K562 (cell line): ENCODE measurements at regions not wholly inside any gene's neighbourhood (a gene's known extent, or its start where the extent isn't known, plus 50 kb on each side); places are given as distances from the start of the nearest gene placed in this dataset.

Experiments used
- FOXA3 ChIP-seq, 2 experiments: fragments of 450-650 bp in 1 of 2; sonication (generic) in 1 of 2; formaldehyde crosslinking; IDR thresholded peaks in 1 of 2; conservative IDR thresholded peaks in 1 of 2; 2 replicates each; pipeline versions ENCODE4 v1.4.0 to v1.8.0; 2020 to 2022; ENCODE audit warnings: mild to moderate bottlenecking in 2 of 2, missing genetic modification reagents in 1 of 2
- ZNF445 ChIP-seq: fragments of 250-450 bp; sonication (Bioruptor Pico); IDR thresholded peaks from 2 replicates; pipeline ENCODE4 v1.4.0; 2020; ENCODE audit warnings: low read depth, mild to moderate bottlenecking, moderate library complexity
- ZNF780A ChIP-seq: fragments of 250-450 bp; sonication (Bioruptor Pico); IDR thresholded peaks from 2 replicates; pipeline ENCODE4 v1.5.0; 2021; ENCODE audit warnings: mild to moderate bottlenecking
- TF ChIP-seq, protein P1 (sequence below): sonication (generic); formaldehyde crosslinking; IDR thresholded peaks from 2 replicates; pipeline ENCODE4 v1.5.0; 2020; ENCODE audit warnings: missing genetic modification reagents

DNA sequence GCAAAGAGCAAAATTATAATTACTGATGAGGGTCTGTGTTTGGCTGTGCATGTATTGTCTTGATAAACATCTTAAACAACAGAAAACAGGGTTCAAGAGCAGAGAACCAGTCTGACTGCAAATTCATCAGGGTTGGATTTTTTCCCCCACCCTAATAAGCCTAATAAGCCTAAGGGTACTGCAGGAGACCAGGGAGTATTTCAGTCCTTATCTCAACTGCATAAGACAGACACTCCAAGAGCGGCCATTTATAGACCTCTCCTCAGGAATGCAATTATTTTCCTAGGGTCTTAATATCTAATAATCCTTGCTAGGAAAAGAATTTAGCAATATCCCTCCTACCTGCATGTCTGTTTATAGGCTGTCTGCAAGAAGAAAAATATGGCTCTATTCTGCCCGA, 2011.5 kb upstream of the PCDH20 start:
- TF ChIP-seq, protein P1, sequence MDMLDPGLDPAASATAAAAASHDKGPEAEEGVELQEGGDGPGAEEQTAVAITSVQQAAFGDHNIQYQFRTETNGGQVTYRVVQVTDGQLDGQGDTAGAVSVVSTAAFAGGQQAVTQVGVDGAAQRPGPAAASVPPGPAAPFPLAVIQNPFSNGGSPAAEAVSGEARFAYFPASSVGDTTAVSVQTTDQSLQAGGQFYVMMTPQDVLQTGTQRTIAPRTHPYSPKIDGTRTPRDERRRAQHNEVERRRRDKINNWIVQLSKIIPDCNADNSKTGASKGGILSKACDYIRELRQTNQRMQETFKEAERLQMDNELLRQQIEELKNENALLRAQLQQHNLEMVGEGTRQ (CRISPR knock-in tag), result no peak
- no peak for TF ChIP-seq ZNF780A (CRISPR knock-in tag)
- no peak for TF ChIP-seq ZNF445
- TF ChIP-seq FOXA3 (CRISPR knock-in tag; conservative IDR thresholded peaks at IDR 0.05 in 1 of 2, IDR thresholded peaks at IDR 0.05 in 1 of 2), result no peak
